ENCODE measurements at regions not wholly inside any gene's neighbourhood (a gene's known extent, or its start where the extent isn't known, plus 50 kb on each side); places are given as distances from the start of the nearest gene placed in this dataset.
"Not testable (repeated sequence)": the region's sequence is repeated elsewhere in the genome, so short reads cannot be mapped to it uniquely, and the experiment has no call there.

DNA sequence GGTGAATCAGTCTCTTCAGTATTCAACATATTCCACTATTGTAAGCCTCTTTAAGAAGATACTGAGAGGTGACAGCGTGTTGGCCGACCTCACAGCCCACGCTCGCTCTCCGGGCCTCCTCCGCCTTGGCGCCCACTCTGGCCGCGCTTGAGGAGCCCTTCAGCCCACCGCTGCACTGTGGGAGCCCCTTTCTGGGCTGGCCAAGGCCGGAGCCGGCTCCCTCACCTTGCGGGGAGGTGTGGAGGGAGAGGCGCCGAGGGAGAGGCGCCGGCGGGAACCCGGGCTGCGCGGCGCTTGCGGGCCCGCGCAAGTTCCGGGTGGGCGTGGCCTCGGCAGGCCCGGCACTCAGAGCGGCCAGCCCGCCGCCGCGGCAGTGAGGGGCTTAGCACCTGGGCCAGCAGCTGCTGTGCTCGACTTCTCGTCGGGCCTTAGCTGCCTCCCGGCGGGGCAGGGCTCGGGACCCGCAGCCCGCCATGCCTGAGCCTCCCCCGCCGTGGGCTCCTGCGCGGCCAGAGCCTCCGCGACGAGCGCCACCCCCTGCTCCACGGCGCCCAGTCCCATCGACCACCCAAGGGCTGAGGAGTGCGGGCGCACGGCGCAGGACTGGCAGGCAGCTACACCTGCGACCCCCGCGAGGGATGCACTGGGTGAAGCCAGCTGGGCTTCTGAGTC, 306.4 kb downstream of the SEMA3D start:
- TF ChIP-seq, protein P1, sequence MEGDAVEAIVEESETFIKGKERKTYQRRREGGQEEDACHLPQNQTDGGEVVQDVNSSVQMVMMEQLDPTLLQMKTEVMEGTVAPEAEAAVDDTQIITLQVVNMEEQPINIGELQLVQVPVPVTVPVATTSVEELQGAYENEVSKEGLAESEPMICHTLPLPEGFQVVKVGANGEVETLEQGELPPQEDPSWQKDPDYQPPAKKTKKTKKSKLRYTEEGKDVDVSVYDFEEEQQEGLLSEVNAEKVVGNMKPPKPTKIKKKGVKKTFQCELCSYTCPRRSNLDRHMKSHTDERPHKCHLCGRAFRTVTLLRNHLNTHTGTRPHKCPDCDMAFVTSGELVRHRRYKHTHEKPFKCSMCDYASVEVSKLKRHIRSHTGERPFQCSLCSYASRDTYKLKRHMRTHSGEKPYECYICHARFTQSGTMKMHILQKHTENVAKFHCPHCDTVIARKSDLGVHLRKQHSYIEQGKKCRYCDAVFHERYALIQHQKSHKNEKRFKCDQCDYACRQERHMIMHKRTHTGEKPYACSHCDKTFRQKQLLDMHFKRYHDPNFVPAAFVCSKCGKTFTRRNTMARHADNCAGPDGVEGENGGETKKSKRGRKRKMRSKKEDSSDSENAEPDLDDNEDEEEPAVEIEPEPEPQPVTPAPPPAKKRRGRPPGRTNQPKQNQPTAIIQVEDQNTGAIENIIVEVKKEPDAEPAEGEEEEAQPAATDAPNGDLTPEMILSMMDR (conservative IDR thresholded peaks at IDR 0.05; ENCODE audit: low read depth in 2 of 2) = not testable (repeated sequence)
- TF ChIP-seq POLR2AphosphoS5 (IDR thresholded peaks at IDR 0.05; ENCODE audit: low read depth) = not testable (repeated sequence)

Data from GM23338 (cell line).